Upper lobe of right lung (tissue), 1 donor: ENCODE measurements at regions not wholly inside any gene's neighbourhood (a gene's known extent, or its start where the extent isn't known, plus 50 kb on each side); places are given as distances from the start of the nearest gene placed in this dataset.

Source experiments
- ATAC-seq: fragments of 200-7000 bp; cut with Tn5 transposase; one replicate; pipeline ENCODE4 v1.9.1; 2020; ENCODE audit warnings: mild to moderate bottlenecking, moderate library complexity
- DNase-seq: peaks from one replicate; pipeline ENCODE4 v3.0.0-alpha.2; 2020
- H3K27ac ChIP-seq: fragments of 200-600 bp; one replicate; pipeline ENCODE4 v1.8.0; 2022
- H3K27me3 ChIP-seq: fragments of 200-600 bp; one replicate; pipeline ENCODE4 v1.8.0; 2022; ENCODE audit warnings: mild to moderate bottlenecking
- H3K36me3 ChIP-seq: fragments of 200-600 bp; one replicate; pipeline ENCODE4 v1.8.0; 2022
- H3K4me1 ChIP-seq: fragments of 200-600 bp; one replicate; pipeline ENCODE4 v1.8.0; 2022
- H3K4me3 ChIP-seq: fragments of 200-600 bp; one replicate; pipeline ENCODE4 v1.8.0; 2022; ENCODE audit warnings: mild to moderate bottlenecking
- H3K9me3 ChIP-seq: fragments of 200-600 bp; one replicate; pipeline ENCODE4 v1.8.0; 2022
- CTCF ChIP-seq: fragments of 200-600 bp; IDR thresholded peaks from one replicate; pipeline ENCODE4 v1.8.0; 2022; ENCODE audit warnings: antibody characterized with exemption
- intact Hi-C: fragments of 100-400 bp; cut with DNase I; formaldehyde crosslinking; loops from one replicate; pipeline ENCODE4 v1.11.0; 2022
- donor health status: DM: no; HTN: yes; CAD: no; lungs with severe emphysema.

GRCh38 chr5:62139741-62140140 is 166.3 kb upstream of the KIF2A start:
- ATAC-seq: no peak
- H3K4me3 ChIP-seq: no peak overlapping the region
- no peaks in the 10 kb centered on the region for H3K9me3 ChIP-seq
- H3K27me3 ChIP-seq: no peaks in the 10 kb centered on the region
- peaks cover 15% of the 10 kb centered on the region for H3K4me1 ChIP-seq
- H3K27ac ChIP-seq: no peak overlapping the region
- TF ChIP-seq CTCF: no peak
- intact Hi-C loops: no loop called here
- DNase-seq: no peak
- no peaks in the 10 kb centered on the region for H3K36me3 ChIP-seq

- no peaks in the 10 kb centered on the region for H3K27me3 ChIP-seq
- peaks cover 15% of the 10 kb centered on the region for H3K4me1 ChIP-seq
- no peaks in the 10 kb centered on the region for H3K36me3 ChIP-seq
- intact Hi-C loops: no loop called here
- DNase-seq (no peak), ATAC-seq (no peak)
- TF ChIP-seq CTCF: no peak
- H3K4me3 ChIP-seq: no peak overlapping the region
- H3K9me3 ChIP-seq: no peaks in the 10 kb centered on the region
- H3K27ac ChIP-seq: no peak overlapping the region
These were observed 163.7 kb upstream of the KIF2A start for GRCh38 chr5:62142351-62142750.

- DNase-seq (no peak), ATAC-seq (peak; percentile 50)
- H3K27me3 ChIP-seq: no peaks in the 10 kb centered on the region
- intact Hi-C loops: no loop called here
- no peak overlapping the region for H3K27ac ChIP-seq
- H3K36me3 ChIP-seq: no peaks in the 10 kb centered on the region
- H3K4me1 ChIP-seq: peaks cover 15% of the 10 kb centered on the region
- no peaks in the 10 kb centered on the region for H3K9me3 ChIP-seq
- TF ChIP-seq CTCF: peak; percentile 49
- H3K4me3 ChIP-seq: no peak overlapping the region
These were observed 162.5 kb upstream of the KIF2A start for GRCh38 chr5:62143268-62144229.

GRCh38 chr5:62144401-62145022 is 161.5 kb upstream of the KIF2A start:
- no peak for TF ChIP-seq CTCF
- Histone ChIP-seq H3K4me1 (peaks cover 15% of the 10 kb centered on the region), H3K9me3 (no peaks in the 10 kb centered on the region), H3K36me3 (no peaks in the 10 kb centered on the region), H3K27ac (no peak overlapping the region), H3K27me3 (no peaks in the 10 kb centered on the region), H3K4me3 (no peak overlapping the region)
- DNase-seq (no peak), ATAC-seq (peak; percentile 83)
- intact Hi-C loops: no loop called here

- no peak for TF ChIP-seq CTCF
- no peak overlapping the region for H3K27ac ChIP-seq
- H3K4me3 ChIP-seq: no peak overlapping the region
- no peaks in the 10 kb centered on the region for H3K4me1 ChIP-seq
- ATAC-seq (no peak), DNase-seq (no peak)
- no peaks in the 10 kb centered on the region for H3K36me3 ChIP-seq
- H3K27me3 ChIP-seq: no peaks in the 10 kb centered on the region
- intact Hi-C loops: no loop called here
- H3K9me3 ChIP-seq: no peaks in the 10 kb centered on the region
These were observed 156.1 kb upstream of the KIF2A start for GRCh38 chr5:62149879-62150278.
